WERI-Rb-1 (cell line): ENCODE measurements at regions not wholly inside any gene's neighbourhood (a gene's known extent, or its start where the extent isn't known, plus 50 kb on each side); places are given as distances from the start of the nearest gene placed in this dataset.

ENCODE experiments used
- DNase-seq: peaks from one replicate; pipeline ENCODE4 v3.0.0-alpha.2; 2020
- H3K27ac ChIP-seq: fragments of 250-450 bp; sonication (Bioruptor Pico); 2 replicates; pipeline ENCODE4 v1.5.1; 2020; ENCODE audit warnings: mild to moderate bottlenecking, moderate library complexity
- H3K27me3 ChIP-seq: fragments of 250-450 bp; sonication (Bioruptor Pico); 2 replicates; pipeline ENCODE4 v1.5.1; 2021; ENCODE audit warnings: mild to moderate bottlenecking, low read depth, moderate library complexity; ENCODE audit not compliant: insufficient read depth, severe bottlenecking
- H3K36me3 ChIP-seq: fragments of 250-450 bp; sonication (Bioruptor Pico); 2 replicates; pipeline ENCODE4 v1.5.1; 2020; ENCODE audit warnings: mild to moderate bottlenecking, moderate library complexity
- H3K4me3 ChIP-seq: 2 replicates; pipeline ENCODE4 v1.5.1; 2011; ENCODE audit warnings: low read depth, mild to moderate bottlenecking, control low read depth, low read length
- H3K9me3 ChIP-seq: fragments of 250-450 bp; sonication (Bioruptor Pico); 2 replicates; pipeline ENCODE4 v1.5.1; 2021; ENCODE audit warnings: mild to moderate bottlenecking, moderate library complexity; ENCODE audit not compliant: severe bottlenecking
- CTCF ChIP-seq: IDR thresholded peaks from 2 replicates; pipeline ENCODE4 v1.5.1; 2011; ENCODE audit warnings: low read depth, mild to moderate bottlenecking, control low read depth, inconsistent platforms, low read length

- TF ChIP-seq CTCF = no peak
Observed at GRCh38 chr17:13958773-13959172, 110.5 kb upstream of the COX10 start.

GRCh38 chr17:13961265-13961664, 108.0 kb upstream of the COX10 start:
- no peaks in the 10 kb centered on the region for H3K36me3 ChIP-seq
- no peak for TF ChIP-seq CTCF
- H3K4me3 ChIP-seq = no peak overlapping the region
- no peak overlapping the region for H3K27ac ChIP-seq
- no peaks in the 10 kb centered on the region for H3K9me3 ChIP-seq
- no peak for DNase-seq
- no peaks in the 10 kb centered on the region for H3K27me3 ChIP-seq

More at GRCh38 chr17:13958773-13959172, 110.5 kb upstream of the COX10 start:
- H3K27ac ChIP-seq = no peak overlapping the region
- H3K4me3 ChIP-seq = no peak overlapping the region
- DNase-seq = no peak
- H3K27me3 ChIP-seq = no peaks in the 10 kb centered on the region
- no peaks in the 10 kb centered on the region for H3K9me3 ChIP-seq
- no peaks in the 10 kb centered on the region for H3K36me3 ChIP-seq

DNA sequence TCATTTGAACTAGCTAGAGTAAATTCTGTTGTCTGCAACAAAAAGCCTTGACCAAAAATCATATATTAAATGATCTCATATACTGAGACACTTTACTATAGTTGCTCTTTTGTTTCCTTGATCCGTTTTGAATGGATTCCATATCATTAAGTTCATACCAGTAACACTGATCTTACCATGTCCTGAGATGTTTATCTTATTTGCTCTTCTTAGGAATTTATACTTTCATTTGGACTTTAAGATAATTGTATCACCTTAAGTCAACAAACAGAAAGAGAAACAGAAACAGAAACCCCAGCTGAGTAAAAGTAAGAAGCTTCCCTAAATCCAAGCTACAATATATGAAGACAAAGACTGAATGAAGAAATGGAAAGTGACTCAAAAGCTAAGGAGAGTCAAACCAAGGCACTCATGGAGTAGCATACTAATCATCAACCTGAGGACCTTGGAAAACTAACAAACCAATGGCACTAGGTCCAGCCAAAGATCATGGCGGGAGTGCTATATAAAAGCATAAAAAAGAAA, 106.5 kb upstream of the COX10 start:
- no peak for TF ChIP-seq CTCF
- Histone ChIP-seq H3K27me3 (no peaks in the 10 kb centered on the region), H3K27ac (no peak overlapping the region), H3K36me3 (no peaks in the 10 kb centered on the region), H3K9me3 (no peaks in the 10 kb centered on the region), H3K4me3 (no peak overlapping the region)
- no peak for DNase-seq

GRCh38 chr17:13967416-13967815, 101.9 kb upstream of the COX10 start:
- no peaks in the 10 kb centered on the region for H3K27me3 ChIP-seq
- TF ChIP-seq CTCF = no peak
- peak; percentile 16 for DNase-seq
- no peaks in the 10 kb centered on the region for H3K9me3 ChIP-seq
- H3K4me3 ChIP-seq = no peak overlapping the region
- no peaks in the 10 kb centered on the region for H3K36me3 ChIP-seq
- H3K27ac ChIP-seq = no peak overlapping the region

- TF ChIP-seq CTCF = no peak
- H3K27me3 ChIP-seq = no peaks in the 10 kb centered on the region
- no peak overlapping the region for H3K4me3 ChIP-seq
- H3K9me3 ChIP-seq = no peaks in the 10 kb centered on the region
- H3K36me3 ChIP-seq = no peaks in the 10 kb centered on the region
- no peak for DNase-seq
- no peak overlapping the region for H3K27ac ChIP-seq
Observed at GRCh38 chr17:13970531-13970930, 98.8 kb upstream of the COX10 start.

DNA sequence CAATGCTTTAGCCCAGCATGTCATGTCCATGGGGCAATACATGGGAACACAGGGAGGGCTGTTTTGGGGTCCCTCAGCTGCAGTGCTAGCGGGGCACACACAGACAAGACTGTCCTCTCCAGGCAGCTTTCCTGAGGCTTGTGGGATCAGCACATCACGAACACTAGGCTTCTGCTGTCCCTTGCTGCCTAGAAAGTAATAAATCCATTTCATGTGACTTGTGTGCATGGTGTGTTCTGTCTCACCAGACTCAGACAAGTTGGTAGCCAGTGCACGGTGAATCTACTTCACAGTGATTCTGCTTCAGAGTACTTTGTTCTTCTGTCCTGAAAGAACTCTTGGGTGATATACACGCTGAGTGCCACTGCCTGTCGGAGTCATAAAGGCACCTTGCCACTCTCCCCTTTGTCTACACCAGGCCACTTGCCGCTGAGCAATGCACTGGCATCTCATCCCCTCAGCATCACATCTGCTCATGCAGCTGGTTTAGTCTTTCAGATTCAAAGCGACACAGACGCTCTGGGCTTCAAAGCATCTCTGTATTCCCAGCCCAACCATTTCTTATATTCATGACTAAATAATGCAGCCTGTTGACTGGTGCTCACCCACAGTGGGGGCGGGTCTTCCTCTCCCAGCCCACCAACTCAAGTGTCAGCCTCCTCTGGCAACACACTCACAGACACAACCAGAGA, 95.2 kb upstream of the COX10 start:
- TF ChIP-seq CTCF = no peak
- Histone ChIP-seq H3K4me3 (no peak overlapping the region), H3K27ac (no peak overlapping the region), H3K27me3 (no peaks in the 10 kb centered on the region), H3K9me3 (no peaks in the 10 kb centered on the region), H3K36me3 (no peaks in the 10 kb centered on the region)
- DNase-seq = no peak
